Activated T-cell treated with anti-CD3 and anti-CD28 coated beads, Interleukin-2, amount 50 U/mL, for 72 hours (primary cell): ENCODE measurements at regions not wholly inside any gene's neighbourhood (a gene's known extent, or its start where the extent isn't known, plus 50 kb on each side); places are given as distances from the start of the nearest gene placed in this dataset.

Experiments
- ATAC-seq, 2 donors: fragments of 150-1000 bp; cut with Tn5 transposase; replicated peaks in 1 of 2; 2 replicates each; pipeline ENCODE4 v1.10.0; 2021; ENCODE audit warnings: moderate library complexity in 2 of 2, mild to moderate bottlenecking in 1 of 2
- DNase-seq, 2 donors: peaks; one replicate each; pipeline ENCODE4 v3.0.0; 2021 to 2022; ENCODE audit warnings: mixed read lengths in 1 of 2
- H3K27ac Mint-ChIP-seq: one replicate; pipeline ENCODE4 v1.8.0; 2022; ENCODE audit warnings: mild to moderate bottlenecking, moderate library complexity, mixed read lengths
- H3K27me3 Mint-ChIP-seq: one replicate; pipeline ENCODE4 v1.8.0; 2022; ENCODE audit warnings: low read depth, mixed read lengths
- H3K36me3 Mint-ChIP-seq, 2 donors: one replicate each; pipeline ENCODE4 v1.8.0; 2022; ENCODE audit warnings: mixed read lengths in 2 of 2, mild to moderate bottlenecking in 1 of 2; ENCODE audit not compliant: insufficient read depth in 2 of 2
- H3K4me1 Mint-ChIP-seq: one replicate; pipeline ENCODE4 v1.8.0; 2022; ENCODE audit warnings: low read depth, mixed read lengths
- H3K4me3 Mint-ChIP-seq, 2 donors: one replicate each; pipeline ENCODE4 v1.8.0; 2022; ENCODE audit warnings: mild to moderate bottlenecking in 2 of 2, mixed read lengths in 2 of 2, moderate library complexity in 2 of 2
- H3K9me3 Mint-ChIP-seq, 2 donors: one replicate each; pipeline ENCODE4 v1.8.0; 2022; ENCODE audit warnings: mixed read lengths in 2 of 2

- ATAC-seq (no peak), DNase-seq (no peak)
- no peaks in the 10 kb centered on the region for H3K27me3 Mint-ChIP-seq
- H3K4me1 Mint-ChIP-seq: no peaks in the 10 kb centered on the region
- no peak overlapping the region for H3K27ac Mint-ChIP-seq
- H3K9me3 Mint-ChIP-seq: peaks cover 4 to 5% of the 10 kb centered on the region in 2 donors
- H3K36me3 Mint-ChIP-seq: peaks cover 0 to 1% of the 10 kb centered on the region in 2 donors
- no peak overlapping the region for H3K4me3 Mint-ChIP-seq
Observed at GRCh38 chr3:74531491-74531890, 83.0 kb downstream of the CNTN3 start.

GRCh38 chr3:74529145-74529544, 85.3 kb downstream of the CNTN3 start:
- Mint-ChIP-seq H3K9me3 (peaks cover 5 to 8% of the 10 kb centered on the region in 2 donors), H3K4me3 (no peak overlapping the region), H3K36me3 (peaks cover 0 to 1% of the 10 kb centered on the region in 2 donors), H3K4me1 (no peaks in the 10 kb centered on the region), H3K27ac (no peak overlapping the region), H3K27me3 (no peaks in the 10 kb centered on the region)
- ATAC-seq: no peak
- DNase-seq: no peak

GRCh38 chr3:74527566-74527965, 86.9 kb downstream of the CNTN3 start:
- Mint-ChIP-seq H3K27ac (no peak overlapping the region), H3K4me3 (no peak overlapping the region), H3K9me3 (peaks cover 5 to 6% of the 10 kb centered on the region in 2 donors), H3K36me3 (peaks cover 0 to 1% of the 10 kb centered on the region in 2 donors), H3K27me3 (no peaks in the 10 kb centered on the region), H3K4me1 (no peaks in the 10 kb centered on the region)
- DNase-seq: no peak
- ATAC-seq: no peak

- DNase-seq: no peak
- Mint-ChIP-seq H3K4me3 (no peak overlapping the region), H3K36me3 (no peaks in the 10 kb centered on the region), H3K9me3 (peaks cover 1 to 9% of the 10 kb centered on the region in 2 donors), H3K27me3 (no peaks in the 10 kb centered on the region), H3K4me1 (no peaks in the 10 kb centered on the region), H3K27ac (no peak overlapping the region)
- no peak for ATAC-seq
Observed at GRCh38 chr3:74523811-74524210, 90.6 kb downstream of the CNTN3 start.

GRCh38 chr3:74520895-74521294, 93.6 kb downstream of the CNTN3 start:
- Mint-ChIP-seq H3K4me1 (no peaks in the 10 kb centered on the region), H3K27ac (no peak overlapping the region), H3K27me3 (no peaks in the 10 kb centered on the region), H3K9me3 (peaks cover 5 to 11% of the 10 kb centered on the region in 2 donors), H3K4me3 (no peak overlapping the region), H3K36me3 (no peaks in the 10 kb centered on the region)
- DNase-seq (no peak), ATAC-seq (no peak)

GRCh38 chr3:74518610-74519009, 95.8 kb downstream of the CNTN3 start:
- Mint-ChIP-seq H3K4me3 (no peak overlapping the region), H3K9me3 (peaks cover 5 to 11% of the 10 kb centered on the region in 2 donors), H3K36me3 (no peaks in the 10 kb centered on the region), H3K4me1 (no peaks in the 10 kb centered on the region), H3K27ac (no peak overlapping the region), H3K27me3 (no peaks in the 10 kb centered on the region)
- no peak for DNase-seq
- no peak for ATAC-seq

- no peaks in the 10 kb centered on the region for H3K4me1 Mint-ChIP-seq
- H3K27me3 Mint-ChIP-seq: no peaks in the 10 kb centered on the region
- H3K4me3 Mint-ChIP-seq: no peak overlapping the region
- DNase-seq (no peak), ATAC-seq (no peak)
- H3K36me3 Mint-ChIP-seq: no peaks in the 10 kb centered on the region
- H3K9me3 Mint-ChIP-seq: peaks cover 5 to 10% of the 10 kb centered on the region in 2 donors
- no peak overlapping the region for H3K27ac Mint-ChIP-seq
Observed at GRCh38 chr3:74516019-74516418, 98.4 kb downstream of the CNTN3 start.

GRCh38 chr3:74515451-74515850, 99.0 kb downstream of the CNTN3 start:
- Mint-ChIP-seq H3K36me3 (no peaks in the 10 kb centered on the region), H3K4me3 (no peak overlapping the region), H3K27ac (no peak overlapping the region), H3K27me3 (no peaks in the 10 kb centered on the region), H3K9me3 (peaks cover 5 to 10% of the 10 kb centered on the region in 2 donors), H3K4me1 (no peaks in the 10 kb centered on the region)
- ATAC-seq (no peak), DNase-seq (no peak)

- H3K27me3 Mint-ChIP-seq: no peaks in the 10 kb centered on the region
Observed at GRCh38 chr3:74511078-74511477, 103.4 kb downstream of the CNTN3 start.

GRCh38 chr3:74510261-74510818, 104.1 kb downstream of the CNTN3 start:
- DNase-seq: no peak
- no peak for ATAC-seq
- no peak overlapping the region for H3K4me3 Mint-ChIP-seq
- peaks cover 0 to 5% of the 10 kb centered on the region in 2 donors for H3K9me3 Mint-ChIP-seq
- no peaks in the 10 kb centered on the region for H3K36me3 Mint-ChIP-seq
- no peak overlapping the region for H3K27ac Mint-ChIP-seq
- no peaks in the 10 kb centered on the region for H3K27me3 Mint-ChIP-seq
- no peaks in the 10 kb centered on the region for H3K4me1 Mint-ChIP-seq

More at GRCh38 chr3:74511078-74511477, 103.4 kb downstream of the CNTN3 start:
- no peak for DNase-seq
- no peak overlapping the region for H3K4me3 Mint-ChIP-seq
- no peak overlapping the region for H3K27ac Mint-ChIP-seq
- no peak for ATAC-seq
- no peaks in the 10 kb centered on the region for H3K4me1 Mint-ChIP-seq
- peaks cover 0 to 5% of the 10 kb centered on the region in 2 donors for H3K9me3 Mint-ChIP-seq
- H3K36me3 Mint-ChIP-seq: no peaks in the 10 kb centered on the region

- no peaks in the 10 kb centered on the region for H3K4me1 Mint-ChIP-seq
- H3K27me3 Mint-ChIP-seq: no peaks in the 10 kb centered on the region
- no peak overlapping the region for H3K4me3 Mint-ChIP-seq
- ATAC-seq (no peak), DNase-seq (no peak)
- H3K36me3 Mint-ChIP-seq: no peaks in the 10 kb centered on the region
- H3K9me3 Mint-ChIP-seq: peaks cover 0 to 4% of the 10 kb centered on the region in 2 donors
- H3K27ac Mint-ChIP-seq: no peak overlapping the region
Observed at GRCh38 chr3:74507691-74508090, 106.8 kb downstream of the CNTN3 start.

- DNase-seq: no peak
- Mint-ChIP-seq H3K9me3 (peaks cover 0 to 4% of the 10 kb centered on the region in 2 donors), H3K4me1 (no peaks in the 10 kb centered on the region), H3K27ac (no peak overlapping the region), H3K27me3 (no peaks in the 10 kb centered on the region), H3K4me3 (no peak overlapping the region), H3K36me3 (no peaks in the 10 kb centered on the region)
- no peak for ATAC-seq
Observed at GRCh38 chr3:74506246-74506645, 108.2 kb downstream of the CNTN3 start.

- no peaks in the 10 kb centered on the region for H3K27me3 Mint-ChIP-seq
- DNase-seq: no peak
- H3K9me3 Mint-ChIP-seq: peaks cover 0 to 3% of the 10 kb centered on the region in 2 donors
- no peak for ATAC-seq
- H3K27ac Mint-ChIP-seq: no peak overlapping the region
- H3K4me3 Mint-ChIP-seq: no peak overlapping the region
- no peaks in the 10 kb centered on the region for H3K4me1 Mint-ChIP-seq
- H3K36me3 Mint-ChIP-seq: no peaks in the 10 kb centered on the region
Observed at GRCh38 chr3:74501007-74501406, 113.5 kb downstream of the CNTN3 start.

- DNase-seq: no peak
- Mint-ChIP-seq H3K4me3 (no peak overlapping the region), H3K27ac (no peak overlapping the region), H3K9me3 (peaks cover 1 to 3% of the 10 kb centered on the region in 2 donors), H3K27me3 (no peaks in the 10 kb centered on the region), H3K36me3 (no peaks in the 10 kb centered on the region), H3K4me1 (no peaks in the 10 kb centered on the region)
- no peak for ATAC-seq
Observed at GRCh38 chr3:74500257-74500656, 114.2 kb downstream of the CNTN3 start.
